GM12891 (cell line): ENCODE measurements at regions not wholly inside any gene's neighbourhood (a gene's known extent, or its start where the extent isn't known, plus 50 kb on each side); places are given as distances from the start of the nearest gene placed in this dataset.

ENCODE experiments used
- POLR2A ChIP-seq: IDR thresholded peaks from 2 replicates; pipeline ENCODE4 v1.6.1; 2011; ENCODE audit warnings: low read depth, low read length, control low read depth
- POLR2AphosphoS5 ChIP-seq: IDR thresholded peaks from 2 replicates; pipeline ENCODE4 v1.6.1; 2011; ENCODE audit warnings: low read depth, low read length, control low read depth
- TAF1 ChIP-seq: IDR thresholded peaks from 2 replicates; pipeline ENCODE4 v1.6.1; 2011; ENCODE audit warnings: low read depth, low read length, control low read depth

- TF ChIP-seq POLR2A (no peak), POLR2AphosphoS5 (no peak), TAF1 (no peak)
Observed at GRCh38 chr6:120056085-120056484, 706.5 kb upstream of the MAN1A1 start.
